Erythroblast (primary cell): ENCODE measurements at regions not wholly inside any gene's neighbourhood (a gene's known extent, or its start where the extent isn't known, plus 50 kb on each side); places are given as distances from the start of the nearest gene placed in this dataset.

Experiments
- GATA1 ChIP-seq: IDR thresholded peaks from 2 replicates; pipeline ENCODE4 v1.6.1; 2011; ENCODE audit warnings: low read depth, mild to moderate bottlenecking, control low read depth, low read length, moderate library complexity
- POLR2A ChIP-seq: IDR thresholded peaks from 2 replicates; pipeline ENCODE4 v1.6.1; 2011; ENCODE audit warnings: mild to moderate bottlenecking, low read length

DNA sequence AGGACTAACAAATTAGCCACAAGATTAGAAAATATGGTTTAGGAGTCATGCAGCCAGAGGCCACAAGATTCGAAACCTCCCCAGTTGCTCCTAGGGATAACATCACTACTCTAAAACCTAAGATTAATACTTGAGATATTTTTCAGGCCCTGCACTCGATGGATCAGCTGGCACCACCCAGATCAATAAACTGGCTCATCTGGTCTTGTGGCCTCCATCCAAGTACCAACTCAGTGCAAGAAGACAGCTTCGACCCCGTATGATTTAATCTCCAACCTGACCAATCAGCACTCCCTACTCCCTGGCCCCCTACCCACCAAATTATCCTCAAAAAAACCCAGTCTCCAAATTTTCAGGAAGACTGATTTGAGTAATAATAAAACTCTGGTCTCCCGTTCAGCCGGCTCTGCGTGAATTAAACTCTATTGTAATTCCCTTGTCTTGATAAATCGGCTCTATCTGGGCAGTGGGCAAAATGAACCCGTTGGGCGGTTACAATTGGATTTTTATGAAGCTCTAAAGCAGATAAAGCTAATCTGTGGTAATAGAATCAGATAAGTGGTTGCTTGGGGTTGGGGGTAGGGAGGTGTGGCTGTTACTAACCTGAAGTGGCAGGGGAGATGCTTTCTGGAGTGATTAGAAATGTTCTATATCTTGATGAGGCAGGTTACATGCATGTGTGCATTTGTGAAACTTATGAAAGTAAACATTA lies 91.8 kb upstream of the ATXN3L start:
- TF ChIP-seq POLR2A, result no peak
- no peak for TF ChIP-seq GATA1
